Parathyroid adenoma (tissue), 2 donors: ENCODE measurements at regions not wholly inside any gene's neighbourhood (a gene's known extent, or its start where the extent isn't known, plus 50 kb on each side); places are given as distances from the start of the nearest gene placed in this dataset.
A peak's percentile ranks its signal among the peaks of the same experiment; 100 is the strongest.

Experiments
- H2AFZ ChIP-seq: fragments of 300-600 bp; sonication (generic); one replicate; pipeline ENCODE4 v1.7.0; 2017; ENCODE audit warnings: antibody characterized with exemption, mild to moderate bottlenecking
- H3K27ac ChIP-seq: fragments of 300-600 bp; sonication (generic); one replicate; pipeline ENCODE4 v1.7.0; 2017
- H3K27me3 ChIP-seq: fragments of 300-600 bp; sonication (generic); one replicate; pipeline ENCODE4 v1.7.0; 2017; ENCODE audit warnings: low read length; ENCODE audit not compliant: control insufficient read depth, insufficient read depth
- H3K36me3 ChIP-seq: fragments of 300-600 bp; sonication (generic); one replicate; pipeline ENCODE4 v1.7.0; 2017; ENCODE audit warnings: low read length; ENCODE audit not compliant: control insufficient read depth, insufficient read depth
- H3K4me1 ChIP-seq: fragments of 300-600 bp; sonication (generic); one replicate; pipeline ENCODE4 v1.7.0; 2017; ENCODE audit warnings: control low read depth
- H3K4me2 ChIP-seq: fragments of 300-600 bp; sonication (generic); one replicate; pipeline ENCODE4 v1.7.0; 2017; ENCODE audit warnings: low read length
- H3K4me3 ChIP-seq: fragments of 300-600 bp; sonication (generic); one replicate; pipeline ENCODE4 v1.7.0; 2017; ENCODE audit warnings: low read depth, low read length
- H3K79me2 ChIP-seq: fragments of 300-600 bp; sonication (generic); one replicate; pipeline ENCODE4 v1.7.0; 2017; ENCODE audit warnings: control low read depth
- H3K9ac ChIP-seq: fragments of 300-600 bp; sonication (generic); one replicate; pipeline ENCODE4 v1.7.0; 2017; ENCODE audit warnings: mild to moderate bottlenecking
- H3K9me3 ChIP-seq: fragments of 300-600 bp; sonication (generic); one replicate; pipeline ENCODE4 v1.7.0; 2017; ENCODE audit warnings: low read length; ENCODE audit not compliant: control insufficient read depth
- CTCF ChIP-seq: fragments of 300-600 bp; sonication (generic); IDR thresholded peaks from one replicate; pipeline ENCODE4 v1.7.0; 2017; ENCODE audit warnings: antibody characterized with exemption, mild to moderate bottlenecking
- donor health status: primary hyperparathyroidism.

GRCh38 chr20:41902346-41902745, 284.2 kb upstream of the CHD6 start:
- H3K27ac ChIP-seq: peak overlapping the region; percentile 89
- H3K4me3 ChIP-seq: no peak overlapping the region
- H3K4me1 ChIP-seq: peaks cover 10% of the 10 kb centered on the region
- no peaks in the 10 kb centered on the region for H3K9me3 ChIP-seq
- no peak overlapping the region for H3K4me2 ChIP-seq
- H3K27me3 ChIP-seq: no peaks in the 10 kb centered on the region
- no peaks in the 10 kb centered on the region for H3K79me2 ChIP-seq
- H3K9ac ChIP-seq: no peak overlapping the region
- H3K36me3 ChIP-seq: no peaks in the 10 kb centered on the region
- no peak overlapping the region for H2AFZ ChIP-seq
- no peak for TF ChIP-seq CTCF

- Histone ChIP-seq H3K9me3 (no peaks in the 10 kb centered on the region), H3K9ac (no peak overlapping the region), H2AFZ (peak overlapping the region; percentile 38), H3K4me1 (peaks cover 24% of the 10 kb centered on the region), H3K79me2 (no peaks in the 10 kb centered on the region), H3K4me3 (no peak overlapping the region), H3K36me3 (no peaks in the 10 kb centered on the region), H3K4me2 (no peak overlapping the region), H3K27me3 (no peaks in the 10 kb centered on the region), H3K27ac (no peak overlapping the region)
- TF ChIP-seq CTCF: no peak
These were observed 282.1 kb upstream of the CHD6 start for GRCh38 chr20:41900201-41900691.

- Histone ChIP-seq H3K27ac (peak overlapping the region; percentile 1), H3K4me1 (peaks cover 32% of the 10 kb centered on the region), H3K9me3 (no peaks in the 10 kb centered on the region), H3K79me2 (no peaks in the 10 kb centered on the region), H3K27me3 (no peaks in the 10 kb centered on the region), H3K9ac (no peak overlapping the region), H3K36me3 (no peaks in the 10 kb centered on the region), H3K4me2 (no peak overlapping the region), H2AFZ (peak overlapping the region; percentile 7), H3K4me3 (no peak overlapping the region)
- no peak for TF ChIP-seq CTCF
These were observed 279.5 kb upstream of the CHD6 start for GRCh38 chr20:41897708-41898107.

- no peaks in the 10 kb centered on the region for H3K36me3 ChIP-seq
- TF ChIP-seq CTCF: no peak
- no peaks in the 10 kb centered on the region for H3K79me2 ChIP-seq
- H3K27ac ChIP-seq: peak overlapping the region; percentile 81
- peaks cover 40% of the 10 kb centered on the region for H3K4me1 ChIP-seq
- H2AFZ ChIP-seq: peak overlapping the region; percentile 40
- no peak overlapping the region for H3K9ac ChIP-seq
- no peak overlapping the region for H3K4me2 ChIP-seq
- H3K4me3 ChIP-seq: no peak overlapping the region
- no peaks in the 10 kb centered on the region for H3K27me3 ChIP-seq
- no peaks in the 10 kb centered on the region for H3K9me3 ChIP-seq
These were observed 277.3 kb upstream of the CHD6 start for GRCh38 chr20:41895241-41896032.
